ENCODE measurements at regions not wholly inside any gene's neighbourhood (a gene's known extent, or its start where the extent isn't known, plus 50 kb on each side); places are given as distances from the start of the nearest gene placed in this dataset.
"Not testable (repeated sequence)": the region's sequence is repeated elsewhere in the genome, so short reads cannot be mapped to it uniquely, and the experiment has no call there.

- Histone ChIP-seq H3K79me2 (ENCODE audit: low read length) (no peaks in the 10 kb centered on the region), H3K27me3 (ENCODE audit: low read depth, low read length) (no peaks in the 10 kb centered on the region), H3K36me3 (replicated peaks; ENCODE audit: low read depth, low read length) (no peaks in the 10 kb centered on the region), H3K9ac (ENCODE audit: low read length) (no peak overlapping the region), H3K4me1 (ENCODE audit: low read length) (no peaks in the 10 kb centered on the region), H4K20me1 (ENCODE audit: insufficient read depth, low read length) (no peaks in the 10 kb centered on the region), H2AFZ (ENCODE audit: low read depth, low read length) (no peak overlapping the region), H3K4me2 (ENCODE audit: low read length) (no peak overlapping the region), H3K27ac (ENCODE audit: low read length) (no peak overlapping the region), H3K9me3 (ENCODE audit: insufficient read depth, low read length) (no peaks in the 10 kb centered on the region), H3K4me3 (ENCODE audit: low read length) (no peak overlapping the region)
- no peak for TF ChIP-seq CTCF (IDR thresholded peaks at IDR 0.05; ENCODE audit: low read depth, low read length)
These were observed 336.9 kb downstream of the ZNF248 start for GRCh38 chr10:37520488-37520887.

- H3K4me3 ChIP-seq (ENCODE audit: low read length); H3K27me3 ChIP-seq (ENCODE audit: low read depth, low read length); H3K9me3 ChIP-seq (ENCODE audit: insufficient read depth, low read length); H3K4me1 ChIP-seq (ENCODE audit: low read length); H3K4me2 ChIP-seq (ENCODE audit: low read length); H3K27ac ChIP-seq (ENCODE audit: low read length); H3K36me3 ChIP-seq (replicated peaks; ENCODE audit: low read depth, low read length); H3K79me2 ChIP-seq (ENCODE audit: low read length); H3K9ac ChIP-seq (ENCODE audit: low read length); H2AFZ ChIP-seq (ENCODE audit: low read depth, low read length); H4K20me1 ChIP-seq (ENCODE audit: insufficient read depth, low read length): not testable (repeated sequence)
These were observed 346.9 kb downstream of the ZNF248 start for GRCh38 chr10:37510520-37510919.

GRCh38 chr10:37496061-37496460 lies 361.3 kb downstream of the ZNF248 start:
- TF ChIP-seq CTCF (IDR thresholded peaks at IDR 0.05; ENCODE audit: low read depth, low read length) = no peak
- TF ChIP-seq EZH2phosphoT487 (IDR thresholded peaks at IDR 0.05; ENCODE audit: low read depth) = no peak
- H3K4me2 ChIP-seq (ENCODE audit: low read length) = no peak overlapping the region
- H3K79me2 ChIP-seq (ENCODE audit: low read length) = no peaks in the 10 kb centered on the region
- peaks cover 28% of the 10 kb centered on the region for H3K4me1 ChIP-seq (ENCODE audit: low read length)
- no peak overlapping the region for H3K27ac ChIP-seq (ENCODE audit: low read length)
- H3K9me3 ChIP-seq (ENCODE audit: insufficient read depth, low read length) = no peaks in the 10 kb centered on the region
- no peaks in the 10 kb centered on the region for H4K20me1 ChIP-seq (ENCODE audit: insufficient read depth, low read length)
- no peak overlapping the region for H3K9ac ChIP-seq (ENCODE audit: low read length)
- no peak overlapping the region for H3K4me3 ChIP-seq (ENCODE audit: low read length)
- H2AFZ ChIP-seq (ENCODE audit: low read depth, low read length) = no peak overlapping the region
- no peaks in the 10 kb centered on the region for H3K27me3 ChIP-seq (ENCODE audit: low read depth, low read length)
- H3K36me3 ChIP-seq (replicated peaks; ENCODE audit: low read depth, low read length) = no peaks in the 10 kb centered on the region

- Histone ChIP-seq H2AFZ (ENCODE audit: low read depth, low read length) (peak overlapping the region; percentile 52; the same call in 1 of the 2 replicates), H3K9me3 (ENCODE audit: insufficient read depth, low read length) (no peaks in the 10 kb centered on the region), H3K4me2 (ENCODE audit: low read length) (peak overlapping the region; percentile 33), H3K27ac (ENCODE audit: low read length) (peak overlapping the region; percentile 55), H3K36me3 (replicated peaks; ENCODE audit: low read depth, low read length) (no peaks in the 10 kb centered on the region), H3K4me1 (ENCODE audit: low read length) (peaks cover 30% of the 10 kb centered on the region), H4K20me1 (ENCODE audit: insufficient read depth, low read length) (no peaks in the 10 kb centered on the region), H3K4me3 (ENCODE audit: low read length) (no peak overlapping the region), H3K9ac (ENCODE audit: low read length) (no peak overlapping the region), H3K79me2 (ENCODE audit: low read length) (no peaks in the 10 kb centered on the region), H3K27me3 (ENCODE audit: low read depth, low read length) (no peaks in the 10 kb centered on the region)
- no peak for TF ChIP-seq EZH2phosphoT487 (IDR thresholded peaks at IDR 0.05; ENCODE audit: low read depth)
- TF ChIP-seq CTCF (IDR thresholded peaks at IDR 0.05; ENCODE audit: low read depth, low read length) = peak; percentile 53
These were observed 362.0 kb downstream of the ZNF248 start for GRCh38 chr10:37495415-37495814.

GRCh38 chr10:37493185-37493796 lies 364.1 kb downstream of the ZNF248 start:
- H3K27ac ChIP-seq (ENCODE audit: low read length) = not testable (repeated sequence)

More at GRCh38 chr10:37493185-37493796, 364.1 kb downstream of the ZNF248 start:
- not testable (repeated sequence) for H3K79me2 ChIP-seq (ENCODE audit: low read length); H2AFZ ChIP-seq (ENCODE audit: low read depth, low read length); H3K4me2 ChIP-seq (ENCODE audit: low read length); H3K9ac ChIP-seq (ENCODE audit: low read length); H3K27me3 ChIP-seq (ENCODE audit: low read depth, low read length); H4K20me1 ChIP-seq (ENCODE audit: insufficient read depth, low read length); H3K4me3 ChIP-seq (ENCODE audit: low read length); H3K9me3 ChIP-seq (ENCODE audit: insufficient read depth, low read length); H3K36me3 ChIP-seq (replicated peaks; ENCODE audit: low read depth, low read length)
- peaks cover 51% of the 10 kb centered on the region for H3K4me1 ChIP-seq (ENCODE audit: low read length)

All from OCI-LY3 (cell line).